VCaP (cell line): ENCODE measurements at regions not wholly inside any gene's neighbourhood (a gene's known extent, or its start where the extent isn't known, plus 50 kb on each side); places are given as distances from the start of the nearest gene placed in this dataset.
"Not testable (repeated sequence)": the region's sequence is repeated elsewhere in the genome, so short reads cannot be mapped to it uniquely, and the experiment has no call there.

Experiments
- H3K27ac ChIP-seq: fragments of 450-650 bp; 2 replicates; pipeline ENCODE4 v1.5.1; 2017
- TF ChIP-seq, protein P1 (sequence below): fragments of 450-650 bp; conservative IDR thresholded peaks from 2 replicates; pipeline ENCODE4 v1.5.1; 2017; ENCODE audit warnings: mild to moderate bottlenecking, moderate library complexity

DNA sequence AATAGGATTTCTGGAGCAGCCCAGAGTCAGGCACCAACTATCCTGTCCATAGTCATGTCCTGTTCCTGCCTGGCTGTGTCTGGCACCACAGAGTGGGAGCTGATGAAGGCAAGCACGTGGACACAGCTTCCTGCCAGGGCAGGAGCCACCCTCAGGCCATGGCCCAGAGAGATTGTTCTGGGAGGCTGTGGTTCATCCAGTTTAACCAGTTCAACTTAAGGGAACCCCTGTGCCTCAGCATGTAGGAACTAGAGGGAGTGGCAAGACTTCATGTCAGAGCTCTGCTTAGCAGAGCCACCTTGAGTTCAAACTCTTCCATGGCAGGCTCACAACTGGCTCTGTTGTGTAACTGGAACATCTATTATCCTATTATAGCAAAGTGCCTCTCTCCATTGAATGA is 73.2 kb upstream of the NCKAP5 start:
- H3K27ac ChIP-seq = peak overlapping the region; percentile 77
- TF ChIP-seq, protein P1, sequence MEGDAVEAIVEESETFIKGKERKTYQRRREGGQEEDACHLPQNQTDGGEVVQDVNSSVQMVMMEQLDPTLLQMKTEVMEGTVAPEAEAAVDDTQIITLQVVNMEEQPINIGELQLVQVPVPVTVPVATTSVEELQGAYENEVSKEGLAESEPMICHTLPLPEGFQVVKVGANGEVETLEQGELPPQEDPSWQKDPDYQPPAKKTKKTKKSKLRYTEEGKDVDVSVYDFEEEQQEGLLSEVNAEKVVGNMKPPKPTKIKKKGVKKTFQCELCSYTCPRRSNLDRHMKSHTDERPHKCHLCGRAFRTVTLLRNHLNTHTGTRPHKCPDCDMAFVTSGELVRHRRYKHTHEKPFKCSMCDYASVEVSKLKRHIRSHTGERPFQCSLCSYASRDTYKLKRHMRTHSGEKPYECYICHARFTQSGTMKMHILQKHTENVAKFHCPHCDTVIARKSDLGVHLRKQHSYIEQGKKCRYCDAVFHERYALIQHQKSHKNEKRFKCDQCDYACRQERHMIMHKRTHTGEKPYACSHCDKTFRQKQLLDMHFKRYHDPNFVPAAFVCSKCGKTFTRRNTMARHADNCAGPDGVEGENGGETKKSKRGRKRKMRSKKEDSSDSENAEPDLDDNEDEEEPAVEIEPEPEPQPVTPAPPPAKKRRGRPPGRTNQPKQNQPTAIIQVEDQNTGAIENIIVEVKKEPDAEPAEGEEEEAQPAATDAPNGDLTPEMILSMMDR = peak; percentile 60

- TF ChIP-seq, protein P1 = 0 out of 2 replicates have a peak, but pooled peaks have one; percentile 14
- H3K27ac ChIP-seq = peak overlapping the region; percentile 77
These were observed 73.9 kb upstream of the NCKAP5 start for GRCh38 chr2:133641942-133642725.

GRCh38 chr2:133642791-133643191 is 74.5 kb upstream of the NCKAP5 start:
- TF ChIP-seq, protein P1 = no peak
- H3K27ac ChIP-seq = peak overlapping the region; percentile 77

GRCh38 chr2:133643863-133644262 is 75.6 kb upstream of the NCKAP5 start:
- peak overlapping the region; percentile 77 for H3K27ac ChIP-seq
- TF ChIP-seq, protein P1 = no peak

GRCh38 chr2:133644846-133645245 is 76.6 kb upstream of the NCKAP5 start:
- TF ChIP-seq, protein P1 = no peak
- no peak overlapping the region for H3K27ac ChIP-seq

GRCh38 chr2:133647386-133647785 is 79.1 kb upstream of the NCKAP5 start:
- H3K27ac ChIP-seq = not testable (repeated sequence)

GRCh38 chr2:133651861-133652260 is 83.6 kb upstream of the NCKAP5 start:
- peak overlapping the region; percentile 69 for H3K27ac ChIP-seq
- TF ChIP-seq, protein P1 = no peak

- peak overlapping the region; percentile 69 for H3K27ac ChIP-seq
- TF ChIP-seq, protein P1 = no peak
These were observed 84.1 kb upstream of the NCKAP5 start for GRCh38 chr2:133652398-133652797.
